GM12891 (cell line): ENCODE measurements at regions not wholly inside any gene's neighbourhood (a gene's known extent, or its start where the extent isn't known, plus 50 kb on each side); places are given as distances from the start of the nearest gene placed in this dataset.

Experiments used
- DNase-seq: peaks from one replicate; pipeline ENCODE4 v3.0.0; 2011; ENCODE audit warnings: low spot score; ENCODE audit not compliant: insufficient read length
- FAIRE-seq: peaks from 2 replicates; lab custom pipeline; 2011; peaks lifted over from hg19 to GRCh38; lab: Jason Lieb, UNC
- PAX5 ChIP-seq: IDR thresholded peaks from 2 replicates; pipeline ENCODE4 v1.6.1; 2011; ENCODE audit warnings: low read length, moderate library complexity, mild to moderate bottlenecking; ENCODE audit not compliant: insufficient read depth, severe bottlenecking
- POLR2A ChIP-seq: IDR thresholded peaks from 2 replicates; pipeline ENCODE4 v1.6.1; 2011; ENCODE audit warnings: low read depth, low read length, control low read depth
- POLR2AphosphoS5 ChIP-seq: IDR thresholded peaks from 2 replicates; pipeline ENCODE4 v1.6.1; 2011; ENCODE audit warnings: low read depth, low read length, control low read depth
- POU2F2 ChIP-seq: IDR thresholded peaks from 2 replicates; pipeline ENCODE4 v1.6.1; 2011; ENCODE audit warnings: low read depth, mild to moderate bottlenecking, control low read depth, low read length, moderate library complexity
- SPI1 ChIP-seq: IDR thresholded peaks from 2 replicates; pipeline ENCODE4 v1.6.1; 2011; ENCODE audit warnings: low read depth, low read length, control low read depth
- TAF1 ChIP-seq: IDR thresholded peaks from 2 replicates; pipeline ENCODE4 v1.6.1; 2011; ENCODE audit warnings: low read depth, low read length, control low read depth

GRCh38 chr1:94603663-94604062 is 62.1 kb upstream of the F3 start:
- no peak for DNase-seq
- no peak for FAIRE-seq
- TF ChIP-seq POU2F2 (no peak), PAX5 (no peak), POLR2A (no peak), TAF1 (no peak), POLR2AphosphoS5 (no peak), SPI1 (no peak)

GRCh38 chr1:94602802-94603625 is 61.5 kb upstream of the F3 start:
- TF ChIP-seq POLR2A, result no peak
- TF ChIP-seq POU2F2, result no peak
- TF ChIP-seq POLR2AphosphoS5, result no peak
- no peak for TF ChIP-seq SPI1
- TF ChIP-seq PAX5, result no peak
- no peak for TF ChIP-seq TAF1
- no peak for FAIRE-seq
- DNase-seq, result no peak

- no peak for FAIRE-seq
- TF ChIP-seq SPI1, result no peak
- TF ChIP-seq POLR2AphosphoS5, result no peak
- no peak for TF ChIP-seq TAF1
- TF ChIP-seq PAX5, result no peak
- TF ChIP-seq POU2F2, result no peak
- no peak for TF ChIP-seq POLR2A
- DNase-seq, result no peak
Measured at GRCh38 chr1:94602316-94602715, 60.8 kb upstream of the F3 start.

GRCh38 chr1:94600556-94600955 is 59.0 kb upstream of the F3 start:
- DNase-seq (no peak), FAIRE-seq (no peak)
- TF ChIP-seq POLR2A, result no peak

- DNase-seq (no peak), FAIRE-seq (no peak)
- no peak for TF ChIP-seq POLR2AphosphoS5
- no peak for TF ChIP-seq TAF1
- no peak for TF ChIP-seq POU2F2
- TF ChIP-seq PAX5, result no peak
- TF ChIP-seq SPI1, result no peak
- no peak for TF ChIP-seq POLR2A
Measured at GRCh38 chr1:94599095-94599813, 57.7 kb upstream of the F3 start.

GRCh38 chr1:94597701-94598100 is 56.1 kb upstream of the F3 start:
- FAIRE-seq (no peak), DNase-seq (no peak)
- no peak for TF ChIP-seq PAX5
- no peak for TF ChIP-seq POLR2AphosphoS5
- no peak for TF ChIP-seq SPI1

GRCh38 chr1:94596260-94596659 is 54.7 kb upstream of the F3 start:
- no peak for FAIRE-seq

GRCh38 chr1:94595658-94596057 is 54.1 kb upstream of the F3 start:
- FAIRE-seq (no peak), DNase-seq (no peak)
- TF ChIP-seq POLR2AphosphoS5, result no peak
- TF ChIP-seq POLR2A, result no peak
- TF ChIP-seq POU2F2, result no peak
- no peak for TF ChIP-seq TAF1
- TF ChIP-seq SPI1, result no peak
- TF ChIP-seq PAX5, result no peak

More at GRCh38 chr1:94596260-94596659, 54.7 kb upstream of the F3 start:
- no peak for DNase-seq
- TF ChIP-seq POLR2A (no peak), SPI1 (no peak), POLR2AphosphoS5 (no peak), TAF1 (no peak), PAX5 (no peak), POU2F2 (no peak)

GRCh38 chr1:94593611-94594010 is 52.1 kb upstream of the F3 start:
- DNase-seq (no peak), FAIRE-seq (no peak)
- no peak for TF ChIP-seq POLR2AphosphoS5
- no peak for TF ChIP-seq SPI1
- TF ChIP-seq PAX5, result no peak
- TF ChIP-seq POU2F2, result no peak
- no peak for TF ChIP-seq TAF1
- TF ChIP-seq POLR2A, result no peak

GRCh38 chr1:94592571-94592920 is 51.0 kb upstream of the F3 start:
- FAIRE-seq (no peak), DNase-seq (no peak)
- TF ChIP-seq POLR2AphosphoS5 (no peak), TAF1 (no peak), POLR2A (no peak), PAX5 (no peak), POU2F2 (no peak), SPI1 (no peak)
